ENCODE measurements at regions not wholly inside any gene's neighbourhood (a gene's known extent, or its start where the extent isn't known, plus 50 kb on each side); places are given as distances from the start of the nearest gene placed in this dataset.

- intact Hi-C loops (cut with DNase I; ENCODE audit: low total_unique reads) = no loop called here
- TF ChIP-seq CTCF (IDR thresholded peaks at IDR 0.05) (no peak), POLR2A (IDR thresholded peaks at IDR 0.05) (no peak)
- DNase-seq (ENCODE audit: low spot score in 2 of 2) = no peak
- WGBS, 2 donors = 69 to 94% methylated on average over 4 of the region's 4 CpGs
- no peak overlapping the region for H3K4me3 ChIP-seq (ENCODE audit: low read depth, poor library complexity, severe bottlenecking)
Observed at GRCh38 chr1:101406271-101406670, 169.5 kb downstream of the S1PR1 start.

DNA sequence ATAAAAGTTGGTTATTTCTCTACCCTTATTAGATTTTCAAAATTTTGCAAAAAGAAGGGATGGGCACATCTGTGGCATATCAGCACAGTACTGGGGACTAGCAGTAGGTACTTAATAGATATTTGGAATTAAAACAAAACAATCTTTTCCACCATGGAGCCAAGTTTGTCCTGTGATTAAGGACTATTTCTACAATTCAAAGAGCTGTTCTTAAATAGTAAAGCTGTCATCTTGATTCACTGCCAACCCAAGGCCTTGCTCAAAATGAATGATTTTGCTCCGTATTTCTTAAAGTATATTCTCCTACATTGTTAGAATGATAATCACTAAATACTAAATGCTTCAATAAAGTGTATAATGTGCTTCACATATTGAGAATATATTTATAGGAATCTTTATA is 169.9 kb downstream of the S1PR1 start:
- no peak overlapping the region for H3K4me3 ChIP-seq (ENCODE audit: low read depth, poor library complexity, severe bottlenecking)
- TF ChIP-seq POLR2A (IDR thresholded peaks at IDR 0.05) (no peak), CTCF (IDR thresholded peaks at IDR 0.05) (no peak)
- intact Hi-C loops (cut with DNase I; ENCODE audit: low total_unique reads) = no loop called here
- DNase-seq (ENCODE audit: low spot score in 2 of 2) = no peak
- WGBS, 2 donors = 87 to 88% methylated on average over 1 of the region's 1 CpG

DNA sequence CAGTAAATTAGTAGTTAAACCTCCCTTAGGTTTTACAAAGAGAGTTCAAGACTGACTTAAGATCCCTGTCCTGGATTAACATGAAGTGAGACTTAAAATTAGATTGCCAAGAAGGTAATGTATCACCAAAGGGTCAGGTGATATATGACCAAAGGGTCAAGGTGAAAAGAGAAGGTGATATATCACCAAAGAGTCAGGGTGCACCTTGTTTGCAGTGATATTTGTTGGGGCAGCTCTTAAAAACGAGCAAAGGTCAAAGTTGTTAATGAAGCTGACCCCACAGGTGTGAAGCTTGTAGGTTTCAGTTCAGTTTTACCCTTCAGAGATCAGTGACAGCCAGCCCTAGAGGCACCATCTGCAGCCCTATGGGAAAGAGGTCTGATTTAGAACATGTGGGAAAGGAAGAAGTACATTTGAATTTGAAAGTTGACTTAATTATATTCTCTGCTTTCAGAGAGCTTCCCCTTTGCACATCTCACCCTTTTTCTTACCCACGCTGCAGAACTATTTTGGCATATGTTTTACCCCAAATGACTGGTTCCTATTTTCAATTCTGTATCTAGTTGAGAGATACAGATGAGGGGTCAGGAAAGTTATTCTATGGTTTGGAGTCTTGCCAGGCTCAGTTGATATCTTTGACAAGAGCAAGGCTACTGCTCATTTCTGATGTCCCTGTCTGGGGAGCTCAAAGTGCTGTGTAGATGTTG is 170.8 kb downstream of the S1PR1 start:
- no peak overlapping the region for H3K4me3 ChIP-seq (ENCODE audit: low read depth, poor library complexity, severe bottlenecking)
- WGBS, 2 donors = 26 to 44% methylated on average over 2 of the region's 2 CpGs
- intact Hi-C loops (cut with DNase I; ENCODE audit: low total_unique reads) = no loop called here
- DNase-seq (ENCODE audit: low spot score in 2 of 2) = no peak
- no peak for TF ChIP-seq CTCF (IDR thresholded peaks at IDR 0.05)
- TF ChIP-seq POLR2A (IDR thresholded peaks at IDR 0.05) = no peak

GRCh38 chr1:101408212-101409042 is 171.6 kb downstream of the S1PR1 start:
- no peak for TF ChIP-seq CTCF (IDR thresholded peaks at IDR 0.05)
- no peak for TF ChIP-seq POLR2A (IDR thresholded peaks at IDR 0.05)
- 95% methylated on average over 1 of the region's 1 CpG for WGBS, 2 donors
- DNase-seq (ENCODE audit: low spot score in 2 of 2) = no peak
- no peak overlapping the region for H3K4me3 ChIP-seq (ENCODE audit: low read depth, poor library complexity, severe bottlenecking)
- intact Hi-C loops (cut with DNase I; ENCODE audit: low total_unique reads) = no loop called here

DNA sequence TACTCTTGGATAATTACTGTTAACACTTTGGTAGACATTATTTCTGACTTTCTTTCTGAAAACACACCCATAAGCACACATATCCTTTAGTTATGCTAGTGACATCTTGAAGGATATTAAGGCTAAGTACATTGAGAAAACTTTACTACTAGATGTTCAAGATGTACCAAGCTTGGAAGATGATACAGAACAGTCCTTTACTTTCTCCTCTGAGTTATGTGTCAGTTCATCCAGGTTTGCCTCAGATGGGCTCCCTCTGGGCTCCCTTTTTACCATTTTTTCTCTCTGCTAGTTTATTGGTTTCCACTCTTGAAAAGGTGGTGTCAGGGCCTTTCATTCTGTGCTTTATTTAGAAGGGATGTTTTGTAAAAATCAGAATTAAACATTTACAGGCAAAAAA is 172.3 kb downstream of the S1PR1 start:
- no peak for DNase-seq (ENCODE audit: low spot score in 2 of 2)
- TF ChIP-seq POLR2A (IDR thresholded peaks at IDR 0.05) (no peak), CTCF (IDR thresholded peaks at IDR 0.05) (no peak)
- no peak overlapping the region for H3K4me3 ChIP-seq (ENCODE audit: low read depth, poor library complexity, severe bottlenecking)
- intact Hi-C loops (cut with DNase I; ENCODE audit: low total_unique reads) = no loop called here

Data from lower leg skin (tissue), 4 donors.